ENCODE measurements at regions not wholly inside any gene's neighbourhood (a gene's known extent, or its start where the extent isn't known, plus 50 kb on each side); places are given as distances from the start of the nearest gene placed in this dataset.
"Not testable (repeated sequence)": the region's sequence is repeated elsewhere in the genome, so short reads cannot be mapped to it uniquely, and the experiment has no call there.

GRCh38 chr16:29232811-29233704 lies 173.5 kb downstream of the NPIPB11 start:
- DNase-seq = no peak

- DNase-seq = not testable (repeated sequence)
These were observed 174.3 kb downstream of the NPIPB11 start for GRCh38 chr16:29232160-29232705.

- no peak for DNase-seq
These were observed 175.3 kb downstream of the NPIPB11 start for GRCh38 chr16:29231244-29231643.

- no peak for DNase-seq
These were observed 175.8 kb downstream of the NPIPB11 start for GRCh38 chr16:29230671-29231096.

GRCh38 chr16:29230006-29230668 lies 176.4 kb downstream of the NPIPB11 start:
- not testable (repeated sequence) for DNase-seq

GRCh38 chr16:29229616-29230005 lies 176.9 kb downstream of the NPIPB11 start:
- DNase-seq = not testable (repeated sequence)

GRCh38 chr16:29228664-29229611 lies 177.6 kb downstream of the NPIPB11 start:
- not testable (repeated sequence) for DNase-seq

- DNase-seq = peak; percentile 28 to 42
These were observed 178.5 kb downstream of the NPIPB11 start for GRCh38 chr16:29227751-29228663.

GRCh38 chr16:29226782-29227181 lies 179.7 kb downstream of the NPIPB11 start:
- no peak for DNase-seq

- not testable (repeated sequence) for DNase-seq
These were observed 181.8 kb downstream of the NPIPB11 start for GRCh38 chr16:29224675-29225074.

GRCh38 chr16:29222615-29223014 lies 183.9 kb downstream of the NPIPB11 start:
- not testable (repeated sequence) for DNase-seq

GRCh38 chr16:29222008-29222407 lies 184.5 kb downstream of the NPIPB11 start:
- not testable (repeated sequence) for DNase-seq

GRCh38 chr16:29221281-29221955 lies 185.1 kb downstream of the NPIPB11 start:
- DNase-seq = not testable (repeated sequence)

GRCh38 chr16:29220647-29221191 lies 185.8 kb downstream of the NPIPB11 start:
- not testable (repeated sequence) for DNase-seq

- DNase-seq = not testable (repeated sequence)
These were observed 186.4 kb downstream of the NPIPB11 start for GRCh38 chr16:29219966-29220646.

- DNase-seq = not testable (repeated sequence)
These were observed 186.9 kb downstream of the NPIPB11 start for GRCh38 chr16:29219562-29219961.

GRCh38 chr16:29218649-29219048 lies 187.9 kb downstream of the NPIPB11 start:
- DNase-seq = not testable (repeated sequence)

- DNase-seq = not testable (repeated sequence)
These were observed 188.3 kb downstream of the NPIPB11 start for GRCh38 chr16:29218171-29218570.

GRCh38 chr16:29217752-29218126 lies 188.8 kb downstream of the NPIPB11 start:
- not testable (repeated sequence) for DNase-seq

Measured in SW 1271 (cell line).